ENCODE measurements at regions not wholly inside any gene's neighbourhood (a gene's known extent, or its start where the extent isn't known, plus 50 kb on each side); places are given as distances from the start of the nearest gene placed in this dataset.

GRCh38 chr7:124366118-124366517 is 333.3 kb upstream of the TMEM229A start:
- H3K27ac Mint-ChIP-seq, result no peak overlapping the region
- peaks cover 7% of the 10 kb centered on the region; the same call in 2 of the 3 replicates for H3K4me1 Mint-ChIP-seq
- no peak overlapping the region for H2AFZ ChIP-seq
- H3K79me2 ChIP-seq (replicated peaks; ENCODE audit: insufficient read depth), result no peaks in the 10 kb centered on the region
- DNase-seq (ENCODE audit: low spot score) (no peak), ATAC-seq (no peak)
- no peaks in the 10 kb centered on the region; the same call in 2 of the 3 replicates for H3K36me3 Mint-ChIP-seq (ENCODE audit: low read depth)
- H3K4me1 ChIP-seq (ENCODE audit: insufficient read depth), result no peaks in the 10 kb centered on the region
- no peaks in the 10 kb centered on the region for H3F3A ChIP-seq (replicated peaks; ENCODE audit: low read depth)
- no peaks in the 10 kb centered on the region for H4K20me1 ChIP-seq (replicated peaks; ENCODE audit: insufficient read depth)
- H3K36me3 ChIP-seq (ENCODE audit: insufficient read depth), result no peaks in the 10 kb centered on the region
- H3K9me3 Mint-ChIP-seq, result peaks cover 6% of the 10 kb centered on the region
- no peak for TF ChIP-seq EZH2phosphoT487 (IDR thresholded peaks at IDR 0.05; ENCODE audit: unreplicated experiment)
- TF ChIP-seq ETS1 (IDR thresholded peaks at IDR 0.05), result no peak
- no peak for TF ChIP-seq NANOG (IDR thresholded peaks at IDR 0.05; ENCODE audit: borderline replicate concordance)
- TF ChIP-seq EZH2 (IDR thresholded peaks at IDR 0.05; ENCODE audit: low read depth, unreplicated experiment), result no peak
- TF ChIP-seq CREB1 (CRISPR knock-in tag; IDR thresholded peaks at IDR 0.05; ENCODE audit: low read depth), result no peak
- H3K9me2 ChIP-seq (ENCODE audit: insufficient read depth), result no peaks in the 10 kb centered on the region; the same call in 1 of the 2 replicates
- H3K4me3 ChIP-seq, result no peak overlapping the region
- H3K4me2 ChIP-seq, result no peak overlapping the region
- H3K27me3 ChIP-seq (ENCODE audit: insufficient read depth), result no peaks in the 10 kb centered on the region
- H3K27ac ChIP-seq (ENCODE audit: low read depth), result no peak overlapping the region
- no peak overlapping the region for H3K4me3 Mint-ChIP-seq
- H3K27me3 Mint-ChIP-seq (ENCODE audit: insufficient read depth, low read depth, poor library complexity), result no peaks in the 10 kb centered on the region

GRCh38 chr7:124364283-124364682 is 331.4 kb upstream of the TMEM229A start:
- no peaks in the 10 kb centered on the region for H3K4me1 ChIP-seq (ENCODE audit: insufficient read depth)
- Mint-ChIP-seq H3K4me1 (peaks cover 2% of the 10 kb centered on the region; the same call in 2 of the 3 replicates), H3K9me3 (peaks cover 7% of the 10 kb centered on the region), H3K36me3 (ENCODE audit: low read depth) (no peaks in the 10 kb centered on the region; the same call in 2 of the 3 replicates), H3K27ac (no peak overlapping the region; the same call in 1 of the 2 replicates), H3K27me3 (ENCODE audit: insufficient read depth, low read depth, poor library complexity) (no peaks in the 10 kb centered on the region), H3K4me3 (no peak overlapping the region)
- ATAC-seq, result no peak
- no peaks in the 10 kb centered on the region; the same call in none of the 2 replicates for H3K9me2 ChIP-seq (ENCODE audit: insufficient read depth)
- no peaks in the 10 kb centered on the region for H3K79me2 ChIP-seq (replicated peaks; ENCODE audit: insufficient read depth)
- H3F3A ChIP-seq (replicated peaks; ENCODE audit: low read depth), result no peaks in the 10 kb centered on the region
- H3K4me3 ChIP-seq, result no peak overlapping the region
- no peak overlapping the region for H3K27ac ChIP-seq (ENCODE audit: low read depth)
- no peak overlapping the region for H3K4me2 ChIP-seq
- DNase-seq (ENCODE audit: low spot score), result no peak
- no peaks in the 10 kb centered on the region for H3K27me3 ChIP-seq (ENCODE audit: insufficient read depth)
- no peak overlapping the region for H2AFZ ChIP-seq
- no peaks in the 10 kb centered on the region for H3K36me3 ChIP-seq (ENCODE audit: insufficient read depth)
- H4K20me1 ChIP-seq (replicated peaks; ENCODE audit: insufficient read depth), result no peaks in the 10 kb centered on the region
- no peak for TF ChIP-seq CTCF (conservative IDR thresholded peaks at IDR 0.05; ENCODE audit: low read depth in 2 of 2)
- no peak for TF ChIP-seq JUNB (IDR thresholded peaks at IDR 0.05; ENCODE audit: unreplicated experiment)
- TF ChIP-seq ETS1 (IDR thresholded peaks at IDR 0.05), result no peak
- TF ChIP-seq NANOG (IDR thresholded peaks at IDR 0.05; ENCODE audit: borderline replicate concordance), result no peak
- TF ChIP-seq ZNF462 (CRISPR knock-in tag; IDR thresholded peaks at IDR 0.05), result no peak
- TF ChIP-seq ZNF331 (CRISPR knock-in tag; IDR thresholded peaks at IDR 0.05; ENCODE audit: low read depth), result no peak
- no peak for TF ChIP-seq EZH2phosphoT487 (IDR thresholded peaks at IDR 0.05; ENCODE audit: unreplicated experiment)
- TF ChIP-seq CREB1 (CRISPR knock-in tag; IDR thresholded peaks at IDR 0.05; ENCODE audit: low read depth), result no peak
- no peak for TF ChIP-seq EZH2 (IDR thresholded peaks at IDR 0.05; ENCODE audit: low read depth, unreplicated experiment)

Data from GM23338 (cell line).